ENCODE measurements at regions not wholly inside any gene's neighbourhood (a gene's known extent, or its start where the extent isn't known, plus 50 kb on each side); places are given as distances from the start of the nearest gene placed in this dataset.

- TF ChIP-seq CTCF (IDR thresholded peaks at IDR 0.05; ENCODE audit: insufficient read depth, low read length, poor library complexity, severe bottlenecking), result no peak
- no peak for TF ChIP-seq EZH2phosphoT487 (conservative IDR thresholded peaks at IDR 0.05; ENCODE audit: low read length)
These were observed 415.9 kb downstream of the BCOR start for GRCh38 chrX:39681885-39682284.
